ENCODE measurements at regions not wholly inside any gene's neighbourhood (a gene's known extent, or its start where the extent isn't known, plus 50 kb on each side); places are given as distances from the start of the nearest gene placed in this dataset.
A peak's percentile ranks its signal among the peaks of the same experiment; 100 is the strongest.

DNA sequence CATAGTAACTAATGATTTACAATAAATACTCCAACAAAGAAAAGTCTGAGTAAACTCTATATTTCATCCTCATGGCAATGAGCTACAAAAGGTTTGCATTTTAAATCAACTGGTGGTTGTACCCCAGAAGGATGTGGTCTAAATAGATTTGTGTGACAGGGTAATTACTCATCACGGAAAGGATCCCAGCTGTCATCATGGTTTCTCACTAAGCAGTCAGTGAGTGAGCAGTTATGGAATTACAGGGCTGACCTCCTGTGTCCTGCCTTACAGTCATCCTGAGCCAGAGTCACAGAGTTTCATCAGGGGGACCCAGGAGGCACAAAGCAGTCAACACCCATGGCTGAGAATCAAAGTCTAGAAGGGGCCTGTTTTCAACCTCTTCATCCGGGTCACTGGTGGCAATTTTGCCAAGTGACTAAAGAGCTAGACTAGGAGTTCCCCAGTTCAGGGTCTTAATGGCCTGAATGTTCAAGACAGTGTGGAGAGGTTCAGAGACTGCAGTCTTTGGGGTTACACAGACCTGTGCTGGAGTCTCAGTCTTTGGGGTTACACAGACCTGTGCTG is 210.7 kb upstream of the SLC24A2 start:
- DNase-seq (ENCODE audit: low spot score) = peak; percentile 97

DNA sequence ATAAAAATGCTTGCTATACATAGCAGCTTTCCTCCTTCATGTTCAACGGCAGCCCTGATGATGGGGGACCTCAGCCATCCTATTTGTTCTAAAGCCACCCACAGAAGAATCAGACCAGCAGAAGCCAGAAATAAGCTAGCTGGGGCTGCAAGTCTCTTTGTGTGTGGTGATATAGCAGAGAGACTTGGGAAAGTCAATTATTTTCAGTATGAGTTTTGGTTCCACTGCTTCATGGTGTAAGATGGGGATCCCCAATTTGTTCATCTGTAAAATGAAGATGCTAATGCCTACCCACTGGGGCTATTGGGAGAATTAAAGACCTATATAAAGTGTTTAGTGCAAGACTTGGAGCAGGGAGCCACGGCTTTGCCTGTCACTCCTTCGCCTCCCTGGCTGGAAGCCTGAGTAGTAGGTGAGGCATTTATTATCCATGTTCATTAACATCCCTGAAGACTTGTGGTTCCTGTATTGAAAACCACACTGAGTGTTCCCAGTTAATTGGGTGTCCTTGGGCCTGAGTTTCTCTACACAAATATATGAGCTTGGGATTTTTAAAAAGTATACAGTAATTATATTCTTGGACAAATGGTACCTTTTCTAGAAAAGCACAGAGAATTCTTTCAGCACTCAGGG is 210.1 kb upstream of the SLC24A2 start:
- DNase-seq (ENCODE audit: low spot score) = peak; percentile 27

DNA sequence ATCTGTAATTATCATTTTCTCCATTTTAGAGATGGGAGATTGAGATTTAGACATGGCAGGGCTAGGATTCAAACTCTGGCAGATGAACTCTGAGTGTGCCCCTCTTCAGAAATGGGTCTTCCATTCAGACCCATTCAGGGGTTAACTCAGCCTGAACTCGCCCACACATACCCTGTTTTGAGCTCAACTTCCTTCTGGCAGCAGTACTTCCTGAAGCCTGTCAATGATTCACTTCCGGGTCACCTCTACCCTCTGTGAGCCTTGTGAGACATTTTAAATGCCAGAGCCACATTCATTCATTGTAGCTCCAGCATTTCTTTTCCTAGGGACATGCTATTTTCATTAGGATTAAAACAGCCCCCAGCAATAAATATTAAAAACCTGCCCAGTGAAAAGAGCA is 209.3 kb upstream of the SLC24A2 start:
- peak; percentile 74 for DNase-seq (ENCODE audit: low spot score)

DNA sequence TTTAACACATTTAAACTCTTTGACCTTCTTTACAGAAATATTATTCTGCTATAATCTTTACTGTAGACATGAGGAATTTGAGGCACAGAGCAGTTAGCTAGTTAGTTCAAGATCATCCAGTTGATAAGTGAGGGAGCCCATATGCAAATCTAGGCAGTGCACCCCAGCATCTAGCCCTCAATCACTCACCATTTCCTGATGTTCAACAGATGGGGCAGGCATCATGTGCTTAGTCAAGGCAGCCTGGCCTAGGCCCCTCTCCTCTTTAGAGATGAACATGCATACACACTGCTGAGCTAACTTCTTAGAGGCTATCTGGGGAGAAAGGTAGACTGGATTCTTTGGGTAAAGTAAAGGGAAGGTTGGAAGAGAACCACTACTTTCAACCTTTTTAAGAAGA is 206.8 kb upstream of the SLC24A2 start:
- no peak for DNase-seq (ENCODE audit: low spot score)

- peak; percentile 29 for DNase-seq (ENCODE audit: low spot score)
Measured at GRCh38 chr9:19994296-19994695, 205.5 kb upstream of the SLC24A2 start.

DNA sequence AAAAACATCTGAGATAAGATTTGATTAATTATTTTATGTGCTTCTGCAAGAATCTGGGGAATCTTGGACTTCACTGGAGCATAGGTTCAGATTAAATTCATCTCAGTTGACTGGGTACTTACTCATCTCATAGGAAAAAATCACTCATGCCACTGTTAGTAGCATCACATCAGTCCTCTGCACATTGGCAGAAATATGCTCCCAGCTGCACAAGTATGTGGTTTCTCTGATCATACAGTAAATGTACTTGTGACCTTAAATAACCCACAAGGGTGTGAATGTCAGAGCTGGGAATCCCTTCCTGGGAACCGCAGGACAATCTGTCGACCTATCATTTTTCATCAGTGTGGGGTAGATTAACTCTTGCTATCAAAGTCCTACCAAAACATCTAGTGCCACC is 203.7 kb upstream of the SLC24A2 start:
- peak; percentile 62 for DNase-seq (ENCODE audit: low spot score)

DNA sequence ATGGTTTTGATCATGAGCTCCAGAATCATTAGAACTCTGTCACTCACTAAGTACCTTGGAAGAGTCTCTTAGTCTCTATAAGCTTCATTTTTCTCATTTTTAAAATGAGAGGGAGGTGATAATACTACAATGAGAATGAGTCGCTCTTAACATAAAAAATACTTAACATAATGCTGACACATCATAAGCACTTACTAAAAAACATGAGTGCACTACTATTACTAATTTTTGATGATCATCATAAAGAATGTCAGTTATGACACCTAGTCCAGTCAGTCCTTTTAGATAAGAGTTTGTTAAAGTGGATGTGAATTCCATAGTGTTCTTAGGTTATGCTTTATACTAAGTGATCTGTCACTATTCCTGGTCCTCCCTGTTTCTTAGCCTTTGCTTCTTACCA is 200.4 kb upstream of the SLC24A2 start:
- DNase-seq (ENCODE audit: low spot score) = peak; percentile 85

- DNase-seq (ENCODE audit: low spot score) = no peak
Measured at GRCh38 chr9:19988281-19988680, 199.4 kb upstream of the SLC24A2 start.

- no peak for DNase-seq (ENCODE audit: low spot score)
Measured at GRCh38 chr9:19985081-19985480, 196.2 kb upstream of the SLC24A2 start.

- DNase-seq (ENCODE audit: low spot score) = no peak
Measured at GRCh38 chr9:19976226-19976625, 187.4 kb upstream of the SLC24A2 start.

DNA sequence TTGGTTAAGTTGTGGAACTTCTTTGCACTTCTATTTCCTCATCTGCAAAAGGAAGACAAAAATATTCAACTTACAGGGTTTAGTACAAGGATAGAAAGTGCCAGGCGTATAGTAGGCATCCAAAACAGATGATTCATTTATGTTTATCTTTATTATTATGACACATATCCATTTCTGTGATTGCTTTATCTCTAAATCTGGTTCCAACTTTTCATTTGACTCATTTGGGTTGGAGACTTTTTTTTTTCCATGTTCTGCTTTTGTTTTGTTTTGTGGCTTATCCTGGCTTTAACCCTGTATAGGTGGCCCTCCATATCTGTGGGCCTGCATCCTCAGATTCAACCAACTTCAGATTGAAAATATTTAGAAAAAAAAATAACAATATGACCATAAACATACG is 186.7 kb upstream of the SLC24A2 start:
- DNase-seq (ENCODE audit: low spot score) = no peak

DNA sequence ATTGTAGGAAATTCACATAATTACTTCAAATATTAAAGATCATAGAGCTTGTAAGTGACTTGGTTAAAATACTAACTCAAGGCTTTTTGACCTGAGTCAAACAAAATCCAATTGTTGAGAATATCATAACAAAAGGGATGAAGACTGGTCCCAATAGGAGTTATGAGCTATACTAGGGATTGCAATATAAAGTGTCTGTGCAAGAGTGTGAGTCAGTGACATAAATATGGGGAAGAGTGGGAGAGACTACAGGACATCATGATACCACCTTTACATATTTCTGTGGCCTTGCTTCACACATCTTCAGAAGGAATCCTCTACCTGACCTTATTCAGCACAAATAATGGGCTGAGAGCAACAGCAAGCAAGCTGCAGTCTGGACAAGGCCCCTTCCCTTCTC is 180.9 kb upstream of the SLC24A2 start:
- no peak for DNase-seq (ENCODE audit: low spot score)

GRCh38 chr9:19967888-19968459 is 179.1 kb upstream of the SLC24A2 start:
- DNase-seq (ENCODE audit: low spot score) = no peak

DNA sequence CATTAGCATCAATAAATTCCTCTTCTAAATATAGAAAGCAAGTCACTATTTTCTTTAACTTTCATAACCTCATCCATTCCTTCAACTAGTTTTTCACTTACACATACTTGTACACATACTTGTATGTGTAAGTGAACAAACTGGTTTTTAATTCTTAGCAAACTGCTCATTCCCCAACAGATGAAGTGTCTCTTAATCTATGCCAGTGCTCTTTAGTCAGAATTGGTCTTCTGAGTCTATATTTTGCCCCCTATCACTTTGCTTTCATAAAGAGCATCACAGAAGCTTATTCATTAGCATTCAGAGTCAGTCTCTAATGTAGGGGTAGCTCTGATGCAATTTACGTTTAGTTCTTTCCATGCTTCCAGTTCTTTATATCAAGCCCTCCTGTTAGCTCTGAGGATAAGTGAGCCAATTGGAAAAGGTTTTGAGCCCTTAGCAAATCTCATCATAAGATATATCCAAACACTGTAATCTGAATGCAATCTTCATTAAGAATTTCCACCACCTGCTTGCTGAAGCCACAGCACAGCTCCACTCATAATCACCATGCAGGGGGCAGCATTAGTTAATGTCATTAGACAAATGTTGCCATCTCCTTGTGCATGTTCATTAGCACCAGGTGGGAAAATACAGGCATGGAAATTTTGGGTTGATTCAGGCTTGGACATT is 178.5 kb upstream of the SLC24A2 start:
- no peak for DNase-seq (ENCODE audit: low spot score)

GRCh38 chr9:19965336-19965735 is 176.5 kb upstream of the SLC24A2 start:
- no peak for DNase-seq (ENCODE audit: low spot score)

DNA sequence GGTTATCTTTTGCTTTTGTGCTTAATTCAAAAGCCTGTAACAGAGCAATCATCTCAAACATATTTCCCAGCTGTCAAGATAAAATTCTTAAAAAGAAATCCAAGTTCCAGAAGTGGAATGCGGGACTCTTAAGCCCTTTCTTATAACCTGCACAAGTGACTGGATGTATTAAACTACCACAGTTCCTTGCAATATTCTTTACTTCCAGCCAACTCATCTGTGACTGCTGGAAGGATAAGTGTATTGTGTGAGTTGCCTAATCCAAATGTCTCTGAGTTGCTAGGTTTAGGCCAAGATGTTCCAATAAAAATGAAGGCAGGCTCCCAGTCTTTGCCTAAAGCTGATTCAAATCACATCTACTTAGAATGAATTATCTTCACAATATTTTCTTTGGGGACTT is 159.2 kb upstream of the SLC24A2 start:
- DNase-seq (ENCODE audit: low spot score) = no peak

GRCh38 chr9:19946441-19947109 is 157.7 kb upstream of the SLC24A2 start:
- peak; percentile 41 for DNase-seq (ENCODE audit: low spot score)

DNA sequence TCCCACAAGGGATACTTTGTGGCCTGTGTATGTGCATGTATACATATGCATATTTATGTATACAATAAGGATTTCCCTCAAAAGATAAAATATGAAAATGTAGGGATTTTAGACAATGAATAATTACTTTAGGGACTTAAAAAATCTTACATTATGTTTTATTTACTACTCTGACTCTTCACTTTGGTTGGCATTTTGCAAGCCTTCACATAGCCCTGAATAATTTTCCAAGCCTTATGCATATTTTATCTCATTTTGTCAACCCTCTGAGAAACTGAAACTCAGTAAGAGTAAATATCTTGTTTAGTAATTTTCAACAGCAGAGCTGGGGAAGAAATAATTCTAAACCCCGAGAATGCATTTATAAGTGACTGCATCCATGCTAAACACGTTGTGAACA is 153.0 kb upstream of the SLC24A2 start:
- DNase-seq (ENCODE audit: low spot score) = no peak

- DNase-seq (ENCODE audit: low spot score) = no peak
Measured at GRCh38 chr9:19940811-19941535, 152.1 kb upstream of the SLC24A2 start.

DNA sequence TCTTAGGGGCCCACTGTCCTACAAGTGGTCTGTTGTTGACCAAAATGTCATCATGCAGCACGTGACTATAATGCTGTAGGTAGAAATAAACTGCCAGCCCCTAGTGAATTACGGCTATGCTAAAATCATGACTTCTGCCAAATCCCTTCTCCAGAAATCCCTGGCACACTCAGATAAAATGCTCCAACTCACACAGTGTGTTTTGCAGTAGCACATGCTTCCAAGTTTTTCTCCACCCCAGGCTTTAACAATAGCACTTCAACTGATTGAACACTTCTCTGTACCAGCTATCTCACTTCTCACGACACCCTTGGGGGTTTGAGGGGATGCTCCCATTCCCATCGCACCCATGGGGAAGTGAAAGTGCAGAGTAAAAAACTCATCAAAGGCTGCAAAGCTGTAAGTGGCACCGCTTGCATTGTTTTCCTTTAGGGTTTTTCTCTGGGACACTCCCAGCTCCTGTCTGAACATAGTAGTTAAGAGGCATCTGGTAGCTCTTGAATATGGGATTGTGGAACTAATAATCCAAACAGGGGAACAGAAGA is 151.0 kb upstream of the SLC24A2 start:
- DNase-seq (ENCODE audit: low spot score) = no peak

DNA sequence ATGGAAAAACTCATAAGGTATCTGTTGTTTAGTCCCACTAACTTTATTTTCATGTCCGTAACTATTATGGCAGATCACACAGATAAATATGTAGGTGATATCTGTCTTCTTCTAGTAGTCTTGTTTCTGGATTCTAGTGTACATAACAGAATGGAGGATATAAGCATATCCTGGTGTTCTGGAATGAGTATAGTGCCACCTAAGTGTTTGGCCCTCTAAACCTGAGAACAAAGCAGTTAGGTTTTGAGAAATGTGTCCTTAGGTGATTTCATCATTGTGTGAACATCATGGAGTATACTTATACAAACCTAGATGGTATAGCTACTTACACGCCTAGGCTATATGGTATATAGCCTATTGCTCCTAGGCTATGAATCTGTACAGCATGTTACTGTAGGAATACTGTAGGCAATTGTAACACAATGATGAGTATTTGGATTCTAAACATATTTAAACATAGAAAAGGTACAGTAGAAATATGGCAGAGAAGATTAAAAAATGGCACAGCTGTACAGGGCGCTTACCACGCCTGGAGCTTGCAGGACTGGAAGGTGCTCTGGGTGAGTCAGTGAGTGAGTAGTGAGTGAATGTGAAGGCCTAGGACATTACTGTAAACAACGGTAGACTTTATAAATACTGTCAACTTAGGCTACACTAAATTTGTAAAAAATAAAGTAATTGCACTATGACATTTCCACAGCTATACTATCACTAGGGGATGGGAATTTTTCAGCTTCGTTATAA is 150.3 kb upstream of the SLC24A2 start:
- no peak for DNase-seq (ENCODE audit: low spot score)
